HG02798 (cell line): ENCODE measurements at regions not wholly inside any gene's neighbourhood (a gene's known extent, or its start where the extent isn't known, plus 50 kb on each side); places are given as distances from the start of the nearest gene placed in this dataset.
"Not testable (repeated sequence)": the region's sequence is repeated elsewhere in the genome, so short reads cannot be mapped to it uniquely, and the experiment has no call there.

Experiments
- ATAC-seq: cut with Tn5 transposase; IDR thresholded peaks from one replicate; pipeline ENCODE4 v1.9.1; 2021; ENCODE audit warnings: mild to moderate bottlenecking; ENCODE audit not compliant: unreplicated experiment, poor library complexity

- no peak for ATAC-seq
Observed at GRCh38 chr14:89540830-89541470, 123.9 kb upstream of the FOXN3 start.

- no peak for ATAC-seq
Observed at GRCh38 chr14:89540009-89540829, 123.2 kb upstream of the FOXN3 start.

- ATAC-seq = no peak
Observed at GRCh38 chr14:89537911-89538310, 120.9 kb upstream of the FOXN3 start.

GRCh38 chr14:89534902-89535685 lies 118.1 kb upstream of the FOXN3 start:
- no peak for ATAC-seq

GRCh38 chr14:89533766-89534165 lies 116.7 kb upstream of the FOXN3 start:
- ATAC-seq = no peak

GRCh38 chr14:89533136-89533535 lies 116.1 kb upstream of the FOXN3 start:
- ATAC-seq = no peak

GRCh38 chr14:89531661-89532335 lies 114.8 kb upstream of the FOXN3 start:
- ATAC-seq = no peak

GRCh38 chr14:89524990-89525667 lies 108.1 kb upstream of the FOXN3 start:
- no peak for ATAC-seq

GRCh38 chr14:89524412-89524811 lies 107.4 kb upstream of the FOXN3 start:
- no peak for ATAC-seq

GRCh38 chr14:89521988-89522387 lies 105.0 kb upstream of the FOXN3 start:
- ATAC-seq = no peak

GRCh38 chr14:89519040-89519439 lies 102.0 kb upstream of the FOXN3 start:
- ATAC-seq = no peak

- ATAC-seq = no peak
Observed at GRCh38 chr14:89516173-89516572, 99.1 kb upstream of the FOXN3 start.

- ATAC-seq = no peak
Observed at GRCh38 chr14:89514601-89515000, 97.6 kb upstream of the FOXN3 start.

GRCh38 chr14:89509891-89510290 lies 92.9 kb upstream of the FOXN3 start:
- no peak for ATAC-seq

- no peak for ATAC-seq
Observed at GRCh38 chr14:89508863-89509262, 91.8 kb upstream of the FOXN3 start.

GRCh38 chr14:89507926-89508460 lies 91.0 kb upstream of the FOXN3 start:
- ATAC-seq = no peak

- no peak for ATAC-seq
Observed at GRCh38 chr14:89507521-89507920, 90.5 kb upstream of the FOXN3 start.

- ATAC-seq = not testable (repeated sequence)
Observed at GRCh38 chr14:89506891-89507452, 89.9 kb upstream of the FOXN3 start.

GRCh38 chr14:89504602-89505313 lies 87.7 kb upstream of the FOXN3 start:
- peak; percentile 72 for ATAC-seq
